GM11168 (cell line): ENCODE measurements at regions not wholly inside any gene's neighbourhood (a gene's known extent, or its start where the extent isn't known, plus 50 kb on each side); places are given as distances from the start of the nearest gene placed in this dataset.

Experiments
- in situ Hi-C: fragments of 300-500 bp; cut with MboI; formaldehyde crosslinking; loops from one replicate; pipeline ENCODE4 v1.12.0; 2022; ENCODE audit warnings: low sequenced_read_pairs; ENCODE audit not compliant: unreplicated experiment

DNA sequence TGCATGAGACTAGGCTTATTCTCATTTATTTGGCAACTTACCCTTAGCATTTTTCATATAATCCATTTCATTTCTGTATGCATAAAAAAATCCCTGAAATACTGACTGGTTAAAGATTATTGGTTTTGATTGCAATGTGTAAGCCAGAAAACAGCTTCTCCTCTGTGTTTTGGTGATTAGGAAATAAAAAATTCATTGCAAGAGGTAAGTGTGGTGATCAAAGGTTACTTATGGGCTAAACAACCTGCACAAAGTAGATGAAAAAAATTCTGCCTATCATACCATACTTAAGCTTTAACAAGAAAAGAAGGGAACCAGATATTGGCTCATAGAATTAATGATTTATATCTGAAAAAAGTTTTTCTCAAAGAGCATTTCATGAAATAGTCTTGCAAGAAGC, 64.0 kb upstream of the TMEM168 start:
- in situ Hi-C loops: no loop called here

DNA sequence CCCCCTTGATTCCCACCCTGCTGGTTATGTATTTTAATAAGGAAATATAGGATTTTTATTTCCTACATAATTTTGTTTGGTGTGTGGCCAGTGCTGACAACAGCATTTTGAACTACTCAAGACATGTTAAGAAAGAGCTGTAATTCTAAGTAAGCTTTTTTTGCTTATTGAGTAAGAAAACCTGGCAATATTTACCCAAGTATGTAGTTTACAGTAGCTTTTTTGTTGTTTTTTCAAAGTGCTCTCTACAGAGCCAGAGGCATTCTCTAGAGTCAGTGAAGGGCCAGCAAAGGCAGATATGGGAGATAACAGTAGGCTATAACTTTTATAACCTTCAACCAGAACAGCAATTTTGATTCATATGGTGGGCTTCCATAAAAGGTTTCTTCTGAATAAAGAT, 63.2 kb upstream of the TMEM168 start:
- in situ Hi-C loops: no loop called here

DNA sequence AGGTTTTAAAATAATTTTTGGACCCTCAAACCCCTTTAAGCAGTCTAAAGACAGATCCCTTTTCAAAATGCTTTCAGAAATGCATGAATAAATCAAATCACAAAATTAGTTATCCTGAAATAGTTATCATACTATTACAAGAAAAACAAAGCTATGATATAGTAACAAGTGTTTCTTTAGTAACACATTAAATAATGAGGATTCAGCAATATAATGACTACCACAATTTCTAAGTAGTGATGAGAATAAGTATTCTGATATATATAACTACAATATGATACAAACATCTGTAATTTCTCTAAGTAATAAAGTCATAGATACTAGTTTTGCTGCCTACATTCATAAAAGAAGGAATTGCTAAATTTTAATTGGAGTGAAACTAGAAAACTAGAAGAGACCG, 53.0 kb upstream of the TMEM168 start:
- in situ Hi-C loops: no loop called here
